ENCODE measurements at regions not wholly inside any gene's neighbourhood (a gene's known extent, or its start where the extent isn't known, plus 50 kb on each side); places are given as distances from the start of the nearest gene placed in this dataset.

GRCh38 chr15:66615846-66616245 lies 50.0 kb upstream of the LCTL start:
- Histone ChIP-seq H3K27me3 (no peaks in the 10 kb centered on the region), H3K9me3 (no peaks in the 10 kb centered on the region), H3K36me3 (no peaks in the 10 kb centered on the region), H3K4me3 (no peak overlapping the region)
- no peak for DNase-seq

- peak; percentile 99 for DNase-seq
- Histone ChIP-seq H3K36me3 (no peaks in the 10 kb centered on the region), H3K4me3 (no peak overlapping the region), H3K9me3 (no peaks in the 10 kb centered on the region), H3K27me3 (no peaks in the 10 kb centered on the region)
These were observed 51.6 kb upstream of the LCTL start for GRCh38 chr15:66617137-66618090.

DNA sequence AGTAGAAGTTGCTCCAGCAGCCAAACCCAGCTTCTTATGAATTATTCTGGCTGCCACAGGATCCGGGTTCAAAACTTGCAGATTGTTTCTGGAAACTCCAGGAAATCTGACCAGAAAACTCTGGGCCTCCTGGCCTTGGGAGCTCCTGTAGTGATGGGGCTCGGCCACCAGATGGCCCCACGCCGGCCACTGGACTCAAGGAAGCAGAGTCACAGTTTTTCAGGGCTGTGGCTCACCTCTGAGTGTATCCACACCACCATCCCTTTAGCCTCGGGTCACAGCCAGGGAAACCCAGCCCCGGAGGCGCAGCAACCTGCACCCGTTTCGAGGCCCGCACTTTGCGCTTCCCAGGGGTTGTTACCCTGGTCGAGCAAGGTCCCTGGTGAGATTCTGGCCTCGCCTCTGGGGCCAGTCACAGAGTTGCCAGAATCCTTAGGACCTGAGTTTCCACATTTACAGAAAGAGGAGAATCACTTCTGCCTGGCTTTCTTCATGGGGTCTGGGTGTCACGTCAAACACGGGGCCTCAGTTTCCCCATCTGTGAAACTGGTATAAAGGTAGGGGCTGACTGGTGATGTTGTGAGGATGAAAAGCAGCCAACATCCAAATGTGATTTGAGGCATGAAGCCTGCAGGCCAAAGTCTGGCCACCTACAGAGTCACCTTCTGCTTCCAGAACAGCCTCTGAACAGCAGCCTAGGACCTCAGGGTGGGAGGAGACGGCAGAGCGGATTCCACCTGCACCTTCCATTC lies 53.5 kb upstream of the LCTL start:
- H3K27me3 ChIP-seq: no peaks in the 10 kb centered on the region
- DNase-seq: peak; percentile 81
- no peaks in the 10 kb centered on the region for H3K36me3 ChIP-seq
- no peaks in the 10 kb centered on the region for H3K9me3 ChIP-seq
- no peak overlapping the region for H3K4me3 ChIP-seq

DNA sequence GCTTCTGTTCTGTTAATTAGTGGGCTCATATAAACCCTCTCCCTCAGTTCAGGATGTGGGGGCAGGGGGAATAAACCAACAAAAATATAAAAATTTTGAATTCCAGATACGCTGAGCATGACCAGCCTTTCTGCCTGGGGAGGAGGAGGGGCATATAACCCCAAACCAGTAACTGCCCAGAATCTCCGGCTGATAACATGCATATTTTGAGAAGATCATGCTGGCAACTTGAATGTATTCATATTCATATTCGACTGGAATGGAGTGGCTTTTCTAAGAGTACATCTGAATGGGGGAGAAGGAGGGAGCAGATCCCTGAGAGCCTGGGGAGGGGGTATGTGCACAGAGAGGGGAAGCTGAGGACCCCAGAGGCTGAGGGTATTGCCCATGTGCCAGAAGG lies 54.5 kb upstream of the LCTL start:
- DNase-seq: no peak
- H3K36me3 ChIP-seq: no peaks in the 10 kb centered on the region
- no peaks in the 10 kb centered on the region for H3K9me3 ChIP-seq
- no peaks in the 10 kb centered on the region for H3K27me3 ChIP-seq
- no peak overlapping the region for H3K4me3 ChIP-seq

DNA sequence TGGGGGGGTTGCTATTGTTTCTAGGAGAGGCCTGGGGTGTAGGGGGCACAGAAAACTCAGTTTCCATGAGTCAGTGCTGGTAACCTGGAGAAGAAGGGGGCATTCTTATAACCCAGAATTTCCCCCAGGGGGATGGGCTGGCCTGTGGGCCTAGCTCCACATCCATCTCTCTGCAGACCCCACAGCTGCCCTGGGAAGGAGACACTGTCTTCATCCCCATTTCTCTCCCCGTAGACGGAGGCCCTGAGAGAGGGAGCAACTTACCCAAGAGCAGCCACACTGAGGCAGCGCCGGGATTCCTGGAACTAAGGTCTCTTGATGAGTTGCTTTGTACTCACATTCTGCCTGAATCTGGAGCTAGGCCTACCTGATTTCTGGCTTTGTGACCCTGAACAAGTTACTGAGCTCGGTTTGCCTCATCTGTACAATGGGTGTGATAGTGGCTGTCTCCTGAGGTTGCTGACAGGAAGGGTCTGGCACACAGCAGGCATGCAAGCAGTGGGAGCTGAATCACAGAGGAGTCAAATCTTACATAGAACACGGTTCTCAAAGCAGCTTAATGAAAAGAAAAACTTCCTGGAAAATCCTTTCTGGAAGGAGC lies 55.0 kb upstream of the LCTL start:
- Histone ChIP-seq H3K27me3 (no peaks in the 10 kb centered on the region), H3K36me3 (no peaks in the 10 kb centered on the region), H3K4me3 (no peak overlapping the region), H3K9me3 (no peaks in the 10 kb centered on the region)
- no peak for DNase-seq

DNA sequence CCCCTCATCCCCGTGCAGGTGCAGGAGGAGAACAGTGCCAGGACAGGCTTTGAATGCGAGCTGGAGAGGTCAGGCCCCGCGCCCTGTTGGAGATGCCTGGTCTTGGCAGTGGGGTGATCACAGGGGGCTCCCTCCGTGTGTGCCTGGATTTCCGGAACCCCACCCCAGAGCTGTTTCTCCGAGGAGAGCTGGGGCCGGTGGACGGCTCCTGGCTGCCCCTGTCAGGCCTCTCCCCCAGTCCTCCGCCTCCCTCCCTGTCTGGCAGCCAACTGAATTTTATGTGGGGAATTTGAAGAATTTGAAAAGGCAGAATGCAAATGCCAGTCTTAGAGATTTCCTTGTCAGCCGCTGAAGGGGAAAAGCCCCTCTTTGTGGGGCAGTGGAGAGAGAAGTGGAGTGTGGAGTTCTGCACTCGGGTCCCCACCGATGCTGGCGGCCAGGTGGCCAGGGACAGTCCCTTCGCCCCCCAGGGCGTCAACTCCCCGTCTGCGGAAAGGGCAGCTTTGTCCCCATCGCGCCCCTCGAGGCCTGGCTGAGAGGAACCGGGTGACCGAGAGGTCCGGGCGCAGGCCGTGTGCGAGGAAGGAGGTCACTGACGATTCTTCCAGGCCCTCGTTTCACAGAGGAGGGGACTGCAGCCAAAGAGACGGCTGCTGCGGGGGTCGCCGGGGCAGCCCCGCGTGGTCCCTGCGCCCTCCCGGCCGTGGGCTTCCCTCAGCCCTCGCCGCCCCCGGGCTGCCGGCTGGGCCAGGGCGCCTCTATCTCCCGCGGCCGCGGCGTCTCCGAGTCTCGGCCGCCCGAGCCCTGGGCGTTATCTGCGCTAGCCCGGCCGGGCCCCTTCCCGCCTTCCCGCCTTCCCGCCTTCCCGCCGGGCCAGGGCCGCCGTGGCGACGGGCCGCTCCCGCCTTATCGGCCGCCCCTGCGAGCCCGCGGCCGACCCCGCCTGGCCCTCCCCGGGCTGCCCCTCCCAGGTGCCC lies 56.0 kb upstream of the LCTL start:
- Histone ChIP-seq H3K36me3 (no peaks in the 10 kb centered on the region), H3K27me3 (no peaks in the 10 kb centered on the region), H3K4me3 (no peak overlapping the region), H3K9me3 (no peaks in the 10 kb centered on the region)
- DNase-seq: peak; percentile 23

- Histone ChIP-seq H3K4me3 (no peak overlapping the region), H3K9me3 (no peaks in the 10 kb centered on the region), H3K36me3 (no peaks in the 10 kb centered on the region), H3K27me3 (no peaks in the 10 kb centered on the region)
- peak; percentile 70 for DNase-seq
These were observed 56.8 kb upstream of the LCTL start for GRCh38 chr15:66622591-66623022.

- no peak for DNase-seq
- Histone ChIP-seq H3K36me3 (no peaks in the 10 kb centered on the region), H3K9me3 (no peaks in the 10 kb centered on the region), H3K27me3 (no peaks in the 10 kb centered on the region), H3K4me3 (no peak overlapping the region)
These were observed 58.1 kb upstream of the LCTL start for GRCh38 chr15:66623801-66624453.

GRCh38 chr15:66625531-66625930 lies 59.7 kb upstream of the LCTL start:
- Histone ChIP-seq H3K36me3 (no peaks in the 10 kb centered on the region), H3K9me3 (no peaks in the 10 kb centered on the region), H3K27me3 (no peaks in the 10 kb centered on the region), H3K4me3 (no peak overlapping the region)
- no peak for DNase-seq

DNA sequence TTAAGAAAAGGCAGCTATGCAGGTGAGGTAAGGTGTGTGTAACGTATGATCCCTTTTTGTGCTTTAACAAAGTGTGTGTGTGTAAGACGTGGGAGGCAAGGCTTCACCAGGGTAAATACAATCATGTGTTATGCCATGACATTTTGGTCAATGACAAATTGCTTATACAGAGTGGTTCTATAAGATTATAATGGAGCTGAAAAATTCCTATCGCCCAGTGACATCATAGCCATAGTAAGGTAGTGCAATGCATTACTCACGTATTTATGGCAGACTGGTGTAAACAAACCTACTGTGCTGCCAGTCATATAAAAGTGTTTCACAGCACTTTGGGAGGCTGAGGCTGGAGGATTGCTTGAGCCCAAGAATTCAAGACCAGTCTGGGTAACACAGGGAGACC lies 60.2 kb upstream of the LCTL start:
- Histone ChIP-seq H3K36me3 (no peaks in the 10 kb centered on the region), H3K4me3 (no peak overlapping the region), H3K9me3 (no peaks in the 10 kb centered on the region), H3K27me3 (no peaks in the 10 kb centered on the region)
- DNase-seq: no peak

- no peaks in the 10 kb centered on the region for H3K27me3 ChIP-seq
- no peaks in the 10 kb centered on the region for H3K36me3 ChIP-seq
- DNase-seq: no peak
- no peak overlapping the region for H3K4me3 ChIP-seq
- no peaks in the 10 kb centered on the region for H3K9me3 ChIP-seq
These were observed 63.4 kb upstream of the LCTL start for GRCh38 chr15:66628976-66629723.

GRCh38 chr15:66629817-66630576 lies 64.2 kb upstream of the LCTL start:
- no peak for DNase-seq
- Histone ChIP-seq H3K4me3 (no peak overlapping the region), H3K36me3 (no peaks in the 10 kb centered on the region), H3K27me3 (no peaks in the 10 kb centered on the region), H3K9me3 (no peaks in the 10 kb centered on the region)

DNA sequence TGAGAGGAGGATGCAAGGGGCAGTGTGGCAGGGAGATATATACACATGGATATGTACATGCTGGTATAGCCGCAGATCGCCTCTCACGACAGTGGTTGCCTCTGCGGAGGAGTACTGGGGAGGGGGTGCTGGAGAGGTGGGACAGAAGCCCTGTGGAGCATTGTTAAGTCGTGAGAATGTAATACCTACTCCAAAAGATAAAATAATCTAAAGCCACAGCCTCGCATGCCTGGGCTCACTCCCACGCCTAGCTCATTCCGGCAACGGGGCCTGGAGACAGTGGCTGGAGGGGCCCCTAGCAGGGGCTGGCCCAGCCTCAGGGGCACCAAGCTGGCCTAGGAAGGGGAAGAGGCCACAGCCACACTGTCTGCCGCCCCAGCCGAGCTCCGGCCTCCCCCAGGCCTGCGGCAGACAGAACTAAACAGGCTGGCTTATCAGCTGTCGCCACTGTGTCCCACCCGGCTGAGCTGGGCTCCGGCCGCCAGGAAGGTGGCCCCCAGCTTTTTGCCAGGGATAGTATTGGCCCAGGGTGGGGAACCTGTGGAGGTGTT lies 65.1 kb upstream of the LCTL start:
- H3K27me3 ChIP-seq: no peaks in the 10 kb centered on the region
- DNase-seq: no peak
- no peaks in the 10 kb centered on the region for H3K36me3 ChIP-seq
- no peak overlapping the region for H3K4me3 ChIP-seq
- no peaks in the 10 kb centered on the region for H3K9me3 ChIP-seq

GRCh38 chr15:66631616-66632263 lies 65.9 kb upstream of the LCTL start:
- no peak for DNase-seq
- no peaks in the 10 kb centered on the region for H3K9me3 ChIP-seq
- H3K36me3 ChIP-seq: no peaks in the 10 kb centered on the region
- no peaks in the 10 kb centered on the region for H3K27me3 ChIP-seq
- H3K4me3 ChIP-seq: no peak overlapping the region

Measured in MG63 (cell line).